ENCODE measurements at regions not wholly inside any gene's neighbourhood (a gene's known extent, or its start where the extent isn't known, plus 50 kb on each side); places are given as distances from the start of the nearest gene placed in this dataset.
"Not testable (repeated sequence)": the region's sequence is repeated elsewhere in the genome, so short reads cannot be mapped to it uniquely, and the experiment has no call there.

DNA sequence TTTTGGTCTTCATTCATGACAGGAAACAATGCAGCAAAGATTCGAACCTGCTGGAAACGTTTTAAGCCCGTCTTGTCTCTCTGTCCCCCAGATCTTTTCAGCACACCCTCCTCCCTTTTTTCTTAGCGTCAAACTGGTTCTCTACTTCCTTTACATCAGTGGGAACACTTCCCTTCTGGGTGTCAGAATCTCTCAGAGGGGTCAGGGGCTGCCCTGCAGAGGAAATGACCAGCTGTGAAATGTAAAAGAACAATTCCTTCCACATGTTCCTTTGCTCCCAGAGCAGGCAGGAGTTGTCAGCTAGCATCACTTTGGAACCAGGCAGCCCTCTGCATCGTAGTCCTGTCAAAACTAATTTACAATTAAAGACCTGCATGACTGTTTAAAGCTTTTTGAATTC lies 619.0 kb downstream of the TFAP2A start:
- DNase-seq = no peak

DNA sequence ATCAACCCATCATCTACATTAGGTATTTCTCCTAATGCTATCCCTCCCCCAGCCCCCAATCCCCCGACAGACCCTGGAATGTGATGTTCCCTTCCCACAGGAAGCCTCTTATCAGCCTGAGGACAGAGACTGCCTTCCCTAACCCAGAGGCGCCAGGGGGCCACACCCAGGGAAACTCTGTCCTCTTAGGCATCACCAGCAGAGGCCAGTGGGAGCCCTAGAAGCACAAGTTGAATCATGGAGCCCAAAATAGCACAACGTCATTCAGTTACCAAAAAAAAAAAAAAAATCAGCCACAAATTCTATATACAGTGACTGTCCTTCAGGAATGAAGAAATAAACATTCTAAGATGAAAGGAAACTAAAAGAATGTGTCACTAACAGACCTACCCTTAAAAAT lies 625.7 kb downstream of the TFAP2A start:
- DNase-seq = no peak

- DNase-seq = no peak
Measured at GRCh38 chr6:9784786-9785185, 630.1 kb downstream of the TFAP2A start.

DNA sequence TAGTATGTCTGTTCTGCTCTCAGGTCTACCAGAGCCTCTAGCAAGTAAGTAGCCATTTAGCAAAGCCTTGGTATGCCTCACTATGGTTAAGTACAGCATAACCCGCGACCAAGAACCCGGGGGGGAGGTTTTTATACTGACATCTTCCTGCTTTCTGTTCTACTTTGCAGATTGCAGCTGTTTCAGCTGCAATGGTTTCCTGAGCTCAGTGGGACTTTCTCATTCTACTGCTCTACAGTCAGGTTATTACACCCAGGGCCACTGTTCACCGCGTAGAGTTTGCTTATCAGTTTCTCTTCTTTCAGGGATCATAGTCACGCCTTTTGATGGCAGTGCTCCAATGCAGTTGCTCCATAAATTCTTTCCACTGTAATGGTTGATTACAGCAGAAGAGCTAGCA lies 631.3 kb downstream of the TFAP2A start:
- no peak for DNase-seq

DNA sequence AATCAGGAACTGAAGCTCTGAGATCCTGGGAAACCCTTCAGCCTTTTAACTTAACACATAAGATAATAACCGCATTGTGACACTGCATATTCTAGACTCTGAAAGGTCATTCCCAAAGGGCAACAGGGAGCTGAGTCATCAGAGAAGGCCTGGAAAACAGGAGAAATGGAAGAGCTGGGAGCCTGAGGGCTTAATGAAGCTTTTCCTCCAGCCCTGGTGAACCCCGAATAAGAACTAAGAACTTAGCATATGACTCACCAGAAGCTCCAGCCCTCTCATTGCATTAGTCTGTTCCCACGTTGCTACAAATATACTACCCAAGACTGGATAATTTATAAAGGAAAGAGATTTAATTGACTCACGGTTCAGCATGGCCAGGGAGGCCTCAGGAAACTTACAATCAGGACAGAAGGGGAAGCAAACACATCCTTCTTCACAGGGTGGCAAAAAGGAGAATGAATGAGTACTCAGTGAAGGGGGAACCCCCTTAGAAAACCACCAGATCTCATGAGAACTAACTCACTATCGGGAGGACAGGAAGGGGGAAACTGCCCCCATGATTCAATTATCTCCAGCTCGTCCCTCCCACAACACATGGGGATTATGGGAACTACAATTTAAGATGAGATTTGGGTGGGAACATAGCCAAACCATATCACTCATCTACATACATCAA lies 648.5 kb downstream of the TFAP2A start:
- DNase-seq = no peak

DNA sequence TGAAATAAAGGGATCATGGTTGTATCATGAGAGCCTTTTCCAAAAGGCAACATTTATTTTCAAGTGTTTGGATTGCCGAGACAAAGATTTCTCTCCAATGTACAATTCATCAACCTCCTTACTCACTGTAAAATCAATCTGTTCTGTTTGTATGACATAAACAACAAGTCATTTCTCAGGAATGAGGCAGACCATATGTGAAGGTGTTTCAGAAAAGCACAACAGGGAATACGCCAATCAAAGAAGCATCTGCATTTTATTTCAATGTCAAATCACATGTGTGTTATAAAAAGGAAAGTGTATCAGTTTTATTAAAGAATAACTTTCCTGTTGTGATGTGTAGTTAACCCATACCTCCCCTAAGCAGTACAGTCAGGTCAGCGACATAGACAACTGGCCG lies 653.7 kb downstream of the TFAP2A start:
- DNase-seq = no peak

DNA sequence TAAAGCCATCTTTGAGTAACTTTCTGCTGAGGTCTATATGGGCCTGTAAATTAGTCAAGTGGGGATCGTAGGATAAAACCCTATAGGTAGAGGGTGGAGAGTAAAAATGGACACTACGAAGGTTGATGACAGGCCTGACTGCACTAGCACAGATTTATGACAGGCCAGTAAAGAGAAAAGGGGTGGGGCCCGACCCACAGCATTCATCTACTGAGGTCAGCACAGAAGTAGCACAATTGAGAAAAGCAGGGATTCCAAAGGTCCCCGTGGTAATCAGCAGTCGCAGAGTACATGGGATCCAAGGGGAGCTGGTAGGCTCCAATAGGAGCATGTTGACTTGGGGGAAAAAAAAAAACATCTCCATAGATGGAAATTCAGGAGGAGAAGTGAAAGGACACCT lies 660.4 kb downstream of the TFAP2A start:
- no peak for DNase-seq

DNA sequence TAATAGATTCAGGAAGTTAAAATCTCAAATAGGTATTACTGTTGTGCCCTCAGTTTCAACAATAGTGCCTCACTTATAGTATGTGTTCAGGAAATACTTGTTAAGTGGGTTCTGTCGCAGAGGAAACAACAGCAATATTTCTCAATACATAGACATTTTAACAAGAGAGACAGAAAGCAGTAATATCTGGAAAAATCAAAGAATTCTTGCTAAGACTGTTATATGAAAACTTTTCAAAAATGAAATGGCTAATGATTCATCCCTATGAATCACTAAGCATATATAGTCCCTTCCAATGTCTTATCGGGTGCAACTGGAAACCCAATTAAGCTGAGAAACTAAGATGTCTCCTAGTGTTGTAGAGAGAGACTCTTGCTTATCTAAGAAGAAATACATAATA lies 668.9 kb downstream of the TFAP2A start:
- DNase-seq = no peak

DNA sequence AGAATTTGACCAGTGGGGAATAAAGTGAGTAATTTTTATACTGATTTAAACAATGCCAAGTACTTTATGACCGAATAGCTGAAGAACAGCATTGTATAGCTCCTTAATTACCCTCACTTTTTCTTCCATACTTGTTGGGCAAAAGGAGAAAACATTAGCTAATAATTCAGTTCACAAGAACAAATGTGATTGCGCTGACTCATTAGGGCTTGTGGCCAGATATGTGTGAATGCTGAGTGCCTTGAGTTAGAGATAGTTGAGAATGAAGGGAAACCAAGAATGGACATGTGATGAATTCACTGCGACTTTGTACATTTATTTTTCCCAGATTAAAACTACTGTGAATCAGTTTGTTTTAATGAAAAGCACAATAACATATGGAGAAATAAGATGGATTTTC lies 669.4 kb downstream of the TFAP2A start:
- DNase-seq = no peak

DNA sequence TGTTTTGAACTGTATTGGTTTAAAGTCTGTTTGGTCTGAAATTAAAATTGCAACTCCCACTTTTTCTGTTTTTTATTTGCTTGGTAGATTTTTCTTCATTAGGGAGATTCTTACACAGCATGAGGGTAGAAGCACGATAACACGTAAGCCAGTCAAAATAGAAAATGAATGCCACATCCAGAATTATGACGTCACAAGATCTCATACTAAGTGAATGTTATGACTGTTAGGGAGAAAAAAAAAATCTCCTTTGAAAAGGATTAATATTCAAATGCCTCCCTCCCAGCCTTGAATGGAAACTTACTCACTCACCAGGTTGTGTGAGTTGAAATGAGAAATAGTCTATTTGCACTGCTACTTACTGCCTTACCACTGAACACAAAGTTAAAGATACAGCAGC lies 670.8 kb downstream of the TFAP2A start:
- DNase-seq = no peak

DNA sequence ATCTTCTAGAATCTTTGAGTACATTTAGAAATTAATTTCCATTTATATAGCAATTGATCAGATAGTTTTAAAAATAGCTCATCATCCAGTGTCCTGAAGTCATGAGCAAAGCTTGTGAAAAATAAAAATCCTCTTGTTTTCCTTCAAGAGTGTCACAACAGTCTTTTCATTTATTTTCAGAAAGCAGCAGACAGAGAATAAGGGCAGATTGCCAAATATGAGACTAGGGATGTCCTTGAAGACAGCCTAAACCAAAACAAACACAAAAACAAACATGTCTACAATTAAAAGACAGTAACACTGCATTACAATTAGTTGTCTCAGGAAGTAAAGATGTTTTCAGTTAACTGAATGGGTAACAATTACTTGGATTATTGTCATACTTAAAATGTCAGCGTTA lies 682.8 kb downstream of the TFAP2A start:
- DNase-seq = no peak

- DNase-seq = not testable (repeated sequence)
Measured at GRCh38 chr6:9725776-9726175, 689.1 kb downstream of the TFAP2A start.

- no peak for DNase-seq
Measured at GRCh38 chr6:9717568-9717967, 697.3 kb downstream of the TFAP2A start.

- DNase-seq = no peak
Measured at GRCh38 chr6:9711365-9711764, 703.5 kb downstream of the TFAP2A start.

DNA sequence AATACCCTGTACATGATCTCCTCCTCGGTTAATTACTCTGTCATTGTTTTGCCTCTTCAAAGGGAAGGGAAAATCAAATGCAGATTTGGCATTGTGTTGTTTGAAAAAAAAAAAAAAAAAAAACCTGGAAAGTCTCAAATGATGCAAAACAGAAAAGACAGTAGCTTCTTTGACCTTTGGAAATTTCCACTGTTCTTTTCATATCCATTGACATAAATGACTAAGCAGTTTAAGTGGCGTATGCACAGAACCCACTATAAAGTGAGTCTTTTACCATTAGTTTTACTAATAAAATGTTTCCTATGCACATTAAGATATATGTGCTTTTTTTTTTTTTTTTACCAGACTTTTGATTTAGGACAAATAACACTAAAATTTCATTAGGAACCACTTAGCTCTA lies 704.3 kb downstream of the TFAP2A start:
- no peak for DNase-seq

GRCh38 chr6:9708600-9708999 lies 706.3 kb downstream of the TFAP2A start:
- no peak for DNase-seq

DNA sequence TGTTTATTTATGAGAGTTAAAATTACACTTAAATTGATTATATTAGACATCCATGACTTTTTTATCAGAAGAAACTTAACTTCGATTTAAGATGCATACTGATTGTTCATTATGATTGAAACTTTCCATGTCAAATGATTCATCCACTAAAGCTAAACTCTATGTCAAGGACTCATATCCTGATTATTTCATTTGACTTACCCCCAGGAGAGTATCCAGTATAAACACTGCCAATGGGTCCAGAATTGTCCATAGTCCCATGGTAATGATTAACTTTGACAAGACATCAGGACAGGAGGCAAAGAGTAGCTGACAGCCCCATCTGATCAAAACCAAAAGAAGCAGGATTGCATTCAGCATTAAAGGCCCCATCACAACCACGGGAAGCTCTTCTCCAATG lies 709.9 kb downstream of the TFAP2A start:
- no peak for DNase-seq

GRCh38 chr6:9702914-9703313 lies 712.0 kb downstream of the TFAP2A start:
- DNase-seq = no peak

DNA sequence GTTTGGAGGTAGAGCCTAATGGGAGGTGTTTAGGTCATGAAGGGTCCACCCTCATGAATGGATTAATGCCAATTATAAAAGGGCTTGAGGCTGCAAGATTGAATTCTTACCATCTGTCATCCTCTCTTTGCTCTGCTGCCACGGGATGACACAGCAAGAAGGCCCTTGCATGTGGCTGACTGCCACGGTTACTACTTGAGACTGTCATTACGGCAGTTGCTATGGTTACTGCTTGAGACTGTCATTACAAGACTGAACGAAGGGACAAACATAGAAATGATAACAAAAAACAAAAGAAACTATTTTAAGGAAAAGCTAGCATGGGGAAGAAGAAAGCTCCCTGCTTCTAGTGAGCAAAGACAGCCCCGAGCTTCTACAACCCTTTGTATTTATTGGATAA lies 715.0 kb downstream of the TFAP2A start:
- no peak for DNase-seq

DNA sequence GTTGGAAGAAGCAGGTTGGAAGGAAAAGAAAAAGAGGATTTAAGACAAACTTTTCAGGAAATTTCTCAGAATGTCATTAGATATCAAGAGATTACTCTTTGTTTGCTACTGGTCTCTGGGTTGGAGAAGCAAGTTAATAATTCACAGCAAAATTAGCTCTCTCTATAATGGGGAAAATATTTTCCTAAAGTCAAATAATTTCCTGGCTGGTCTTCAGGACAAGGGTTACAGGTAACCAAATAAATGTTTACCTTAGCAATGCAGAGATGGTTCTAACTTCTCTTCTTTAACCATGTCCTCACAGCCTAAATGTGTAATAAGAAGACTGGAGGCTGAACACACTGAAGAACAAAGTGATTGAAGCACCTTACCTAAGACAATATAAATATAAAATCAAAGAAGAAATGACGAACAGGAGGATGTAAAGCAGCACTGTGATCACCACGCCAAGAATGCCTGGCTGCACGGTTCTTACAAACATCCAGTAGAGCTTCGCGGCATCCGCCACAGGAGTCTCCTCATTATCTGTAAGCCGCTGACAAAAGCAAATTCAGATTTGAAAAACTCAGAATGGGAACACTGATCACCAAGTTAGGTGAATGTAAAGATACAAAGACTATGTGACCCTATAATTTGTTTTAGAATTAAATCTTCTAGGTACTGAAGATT lies 717.5 kb downstream of the TFAP2A start:
- DNase-seq = no peak

DNA sequence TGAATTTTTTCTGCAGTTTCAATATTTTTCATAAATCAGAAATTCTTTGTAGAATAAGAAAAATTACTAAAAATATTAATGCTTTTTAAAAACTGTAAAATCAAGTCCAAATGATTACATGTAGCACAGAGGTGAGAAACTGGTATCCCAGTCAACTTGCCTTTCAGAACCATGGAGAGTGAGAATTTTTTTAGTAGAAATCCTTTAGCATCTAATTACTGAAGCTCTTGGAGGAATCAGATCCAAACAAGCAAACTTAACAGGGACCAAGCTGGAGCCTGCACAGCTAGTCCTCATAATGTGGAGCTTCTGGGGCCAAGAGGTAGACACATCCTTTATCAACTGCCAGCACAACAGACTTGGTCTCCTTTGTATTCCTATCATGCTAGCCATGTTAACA lies 724.5 kb downstream of the TFAP2A start:
- no peak for DNase-seq

DNA sequence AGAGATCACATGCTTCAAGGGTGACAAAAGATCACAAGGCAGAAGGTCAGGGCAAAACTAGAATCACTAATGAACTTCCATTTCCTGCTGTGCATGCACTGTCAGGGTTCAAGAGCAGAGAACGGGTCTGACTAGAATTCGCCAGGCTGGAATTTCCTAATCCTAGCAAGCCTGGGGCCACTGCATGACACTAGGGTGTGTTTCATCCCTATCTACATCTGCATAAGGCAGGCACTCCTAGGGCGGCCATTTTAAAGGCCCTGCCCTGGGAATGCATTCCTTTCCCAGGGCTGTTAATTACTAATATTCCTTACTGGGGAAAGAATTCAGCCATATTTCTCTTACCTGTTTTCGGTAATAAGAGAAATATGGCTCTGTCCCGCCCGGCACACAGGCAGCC lies 734.1 kb downstream of the TFAP2A start:
- not testable (repeated sequence) for DNase-seq

GRCh38 chr6:9675122-9675521 lies 739.8 kb downstream of the TFAP2A start:
- DNase-seq = no peak

DNA sequence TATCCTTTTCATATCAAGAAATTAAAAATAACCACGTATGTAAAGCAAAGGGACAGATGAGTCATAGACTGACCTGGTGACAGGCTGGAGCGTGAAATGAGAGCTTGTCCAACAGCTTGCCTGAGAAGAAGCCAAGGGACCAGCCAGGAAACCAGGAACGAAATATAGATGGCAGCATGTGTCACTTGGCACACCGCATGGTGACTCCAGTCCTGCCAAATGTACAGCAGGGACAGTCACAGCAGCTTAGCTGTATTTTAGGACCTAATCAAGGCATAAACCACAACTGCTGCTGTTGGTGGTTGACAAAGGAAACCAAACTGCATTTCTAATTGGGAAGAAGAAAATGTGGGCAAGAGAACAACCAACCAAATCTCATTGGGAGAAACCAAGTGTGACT lies 755.0 kb downstream of the TFAP2A start:
- peak in 1 of 5 experiments; percentile 2 for DNase-seq

DNA sequence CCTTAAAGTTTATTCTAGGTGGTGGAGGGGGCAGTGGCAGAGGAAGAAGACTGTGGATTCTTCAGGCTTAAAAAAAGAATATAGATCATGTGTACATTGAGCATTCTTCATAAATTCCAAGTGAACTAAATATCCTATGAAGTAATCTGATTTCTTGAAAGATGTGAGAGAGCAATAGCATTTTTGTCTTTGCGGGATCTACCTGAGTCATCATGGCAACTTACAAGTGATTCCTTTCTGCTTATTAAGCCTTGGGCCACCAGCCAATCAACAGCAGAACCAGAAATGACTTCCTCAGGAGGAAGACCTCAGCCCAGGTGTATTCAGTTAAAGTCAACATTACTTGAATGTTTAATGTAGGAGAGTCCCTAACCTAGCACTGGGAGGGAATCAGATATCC lies 756.9 kb downstream of the TFAP2A start:
- no peak for DNase-seq
